Hematopoietic multipotent progenitor cell treated with erythropoietin and hydrocortisone succinate and interleukin-3 and kit ligand, for 6 days (in vitro differentiated cells): ENCODE measurements at regions not wholly inside any gene's neighbourhood (a gene's known extent, or its start where the extent isn't known, plus 50 kb on each side); places are given as distances from the start of the nearest gene placed in this dataset.
A peak's percentile ranks its signal among the peaks of the same experiment; 100 is the strongest.

ENCODE experiments used
- DNase-seq: peaks from one replicate; pipeline ENCODE4 v3.0.0-alpha.2; 2015

GRCh38 chr12:105977236-105977635 lies 161.5 kb downstream of the NUAK1 start:
- DNase-seq, result no peak

GRCh38 chr12:105977652-105978051 lies 161.1 kb downstream of the NUAK1 start:
- no peak for DNase-seq

- no peak for DNase-seq
Observed at GRCh38 chr12:105978276-105978675, 160.5 kb downstream of the NUAK1 start.

- no peak for DNase-seq
Observed at GRCh38 chr12:105978686-105979085, 160.1 kb downstream of the NUAK1 start.

GRCh38 chr12:105980085-105980484 lies 158.7 kb downstream of the NUAK1 start:
- no peak for DNase-seq

- DNase-seq, result no peak
Observed at GRCh38 chr12:105980533-105980932, 158.2 kb downstream of the NUAK1 start.

GRCh38 chr12:105982022-105982421 lies 156.7 kb downstream of the NUAK1 start:
- no peak for DNase-seq

GRCh38 chr12:105983622-105984320 lies 155.0 kb downstream of the NUAK1 start:
- DNase-seq, result no peak

GRCh38 chr12:105985383-105985782 lies 153.4 kb downstream of the NUAK1 start:
- no peak for DNase-seq

GRCh38 chr12:105986779-105987684 lies 151.7 kb downstream of the NUAK1 start:
- DNase-seq, result peak; percentile 17

GRCh38 chr12:105987685-105988035 lies 151.1 kb downstream of the NUAK1 start:
- DNase-seq, result no peak

- no peak for DNase-seq
Observed at GRCh38 chr12:105992849-105993740, 145.7 kb downstream of the NUAK1 start.

- DNase-seq, result no peak
Observed at GRCh38 chr12:105993766-105994555, 144.8 kb downstream of the NUAK1 start.

GRCh38 chr12:105995961-105996431 lies 142.8 kb downstream of the NUAK1 start:
- no peak for DNase-seq

- no peak for DNase-seq
Observed at GRCh38 chr12:105998561-105998960, 140.2 kb downstream of the NUAK1 start.

GRCh38 chr12:106000382-106001104 lies 138.2 kb downstream of the NUAK1 start:
- no peak for DNase-seq

- no peak for DNase-seq
Observed at GRCh38 chr12:106001105-106001836, 137.5 kb downstream of the NUAK1 start.

- DNase-seq, result no peak
Observed at GRCh38 chr12:106001837-106002218, 136.9 kb downstream of the NUAK1 start.

- no peak for DNase-seq
Observed at GRCh38 chr12:106003297-106003696, 135.5 kb downstream of the NUAK1 start.

- DNase-seq, result no peak
Observed at GRCh38 chr12:106004289-106004688, 134.5 kb downstream of the NUAK1 start.

GRCh38 chr12:106006382-106006781 lies 132.4 kb downstream of the NUAK1 start:
- no peak for DNase-seq
